NCI-H526 treated with DMSO at 0.1 percent for 48 hours (cell line): ENCODE measurements at regions not wholly inside any gene's neighbourhood (a gene's known extent, or its start where the extent isn't known, plus 50 kb on each side); places are given as distances from the start of the nearest gene placed in this dataset.

Source experiments
- DNase-seq: peaks from one replicate; lab custom pipeline; 2025; lab: John Stamatoyannopoulos, UW

DNA sequence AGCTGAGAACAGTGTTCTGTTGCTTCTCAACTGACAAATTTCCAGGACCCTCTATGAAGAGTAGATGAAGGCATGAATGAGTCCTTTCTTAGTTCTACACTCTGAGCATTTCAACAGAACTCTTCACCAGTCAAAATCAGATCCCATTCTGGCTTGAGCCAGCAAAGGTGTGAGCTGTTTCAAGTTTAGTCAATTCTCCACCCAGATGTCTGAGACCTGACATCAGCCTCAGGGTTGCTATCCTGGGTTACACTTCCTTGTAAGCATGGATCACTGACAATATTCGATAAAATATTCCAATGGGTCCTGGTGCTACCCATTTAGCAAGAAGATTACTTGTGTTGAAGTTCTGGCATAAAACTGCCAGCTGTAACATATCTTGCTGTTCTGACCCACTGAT lies 97.6 kb upstream of the PPP2R3A start:
- no peak for DNase-seq

DNA sequence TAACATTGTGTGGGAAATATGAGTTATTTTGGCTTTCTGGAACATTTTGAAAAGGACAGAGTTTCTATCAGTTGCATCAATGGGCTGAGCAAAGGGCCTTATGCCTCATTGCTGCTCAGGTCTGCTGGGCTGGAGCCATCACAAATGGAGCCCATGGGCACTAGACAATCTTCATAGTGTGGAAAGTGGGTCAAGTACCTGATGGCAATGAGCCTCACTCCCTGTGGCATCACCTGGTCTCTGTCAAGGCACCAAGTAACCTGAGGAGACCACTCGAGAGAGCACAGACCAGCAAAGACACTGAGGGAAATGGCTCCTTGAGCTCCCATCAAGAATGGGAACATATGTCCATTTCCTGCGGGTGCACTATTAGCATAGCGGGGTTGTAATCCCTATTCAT lies 96.7 kb upstream of the PPP2R3A start:
- DNase-seq = no peak

DNA sequence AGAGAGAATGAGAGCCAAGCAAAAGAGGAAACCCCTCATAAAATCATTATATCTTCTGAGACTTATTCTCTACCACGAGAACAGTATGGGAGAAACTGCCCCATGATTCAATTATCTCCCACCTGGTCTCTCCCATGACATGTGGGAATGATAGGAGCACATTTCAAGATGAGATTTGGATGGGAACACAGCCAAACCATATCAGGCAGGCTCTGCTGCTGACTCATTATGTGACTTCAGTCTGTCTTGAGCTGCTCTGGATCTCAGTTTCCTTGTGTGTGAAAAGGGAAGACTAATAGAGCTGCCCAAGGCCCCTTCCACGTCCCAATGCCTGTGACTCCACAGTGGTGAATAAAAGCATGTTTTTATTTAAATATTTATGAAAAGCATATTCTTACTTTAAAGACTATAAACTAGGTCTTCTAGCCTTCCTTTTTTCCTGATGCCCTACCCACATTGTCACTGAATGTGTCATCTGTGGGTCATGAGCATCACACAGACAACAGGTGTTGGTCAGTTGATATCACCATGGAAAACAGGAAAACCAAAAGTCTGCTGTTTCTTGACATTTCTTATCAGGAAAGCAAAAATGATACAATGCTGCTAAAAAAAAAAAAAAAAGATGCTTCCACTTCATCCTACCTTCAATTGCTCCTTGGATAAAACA lies 96.0 kb upstream of the PPP2R3A start:
- DNase-seq = no peak

DNA sequence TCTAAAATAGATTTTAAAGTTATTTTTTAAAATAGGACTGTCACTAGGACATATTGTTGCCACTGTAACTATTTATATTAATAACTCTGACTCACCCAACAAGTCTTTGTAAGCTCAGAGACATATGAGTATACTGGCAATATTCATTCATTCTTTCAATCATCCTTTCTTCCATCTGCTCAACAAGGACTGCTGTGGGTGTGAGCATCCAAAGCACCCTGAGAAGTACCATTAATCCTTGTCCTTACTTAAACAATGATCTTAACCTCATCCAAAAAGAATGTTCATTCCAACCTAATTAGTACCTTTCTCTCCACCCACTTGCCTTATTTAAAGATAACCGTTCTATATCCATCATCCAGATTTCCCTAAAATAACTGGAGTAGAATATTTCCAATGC lies 94.2 kb upstream of the PPP2R3A start:
- DNase-seq = no peak

DNA sequence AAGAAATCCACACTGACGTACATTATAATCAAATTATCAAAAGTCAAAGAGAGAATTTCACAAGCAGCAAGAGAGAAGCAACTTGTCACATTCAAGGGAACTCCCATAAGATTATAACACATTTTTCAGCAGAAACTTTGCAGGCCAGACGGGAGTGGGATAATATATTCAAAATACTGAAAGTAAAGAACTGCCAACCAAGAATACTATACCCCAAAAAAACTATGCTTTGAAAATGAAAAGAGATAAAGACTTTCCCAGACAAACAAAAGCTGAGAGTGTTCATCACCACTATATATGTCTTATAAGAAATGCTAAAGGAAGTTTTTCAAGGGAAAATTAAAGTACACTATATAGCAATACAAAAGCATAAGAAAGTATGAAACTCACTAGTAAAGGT lies 91.5 kb upstream of the PPP2R3A start:
- no peak for DNase-seq

DNA sequence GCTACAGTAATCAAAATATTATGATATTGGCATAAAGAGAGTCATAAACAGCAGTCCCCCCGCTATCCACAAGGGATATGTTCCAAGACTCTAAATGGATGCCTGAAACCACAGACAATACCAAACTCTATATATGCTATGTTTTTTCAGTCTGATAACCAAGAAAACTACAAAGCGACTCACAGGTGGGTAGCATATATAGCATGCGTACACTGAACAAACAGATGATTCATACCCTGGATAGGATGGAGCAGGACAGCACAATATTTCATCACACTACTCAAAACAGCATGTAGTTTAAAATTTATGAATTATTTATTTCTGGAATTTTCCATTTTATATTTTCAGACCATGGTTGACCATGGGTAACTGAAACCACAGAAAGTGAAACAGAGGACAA lies 87.0 kb upstream of the PPP2R3A start:
- no peak for DNase-seq

DNA sequence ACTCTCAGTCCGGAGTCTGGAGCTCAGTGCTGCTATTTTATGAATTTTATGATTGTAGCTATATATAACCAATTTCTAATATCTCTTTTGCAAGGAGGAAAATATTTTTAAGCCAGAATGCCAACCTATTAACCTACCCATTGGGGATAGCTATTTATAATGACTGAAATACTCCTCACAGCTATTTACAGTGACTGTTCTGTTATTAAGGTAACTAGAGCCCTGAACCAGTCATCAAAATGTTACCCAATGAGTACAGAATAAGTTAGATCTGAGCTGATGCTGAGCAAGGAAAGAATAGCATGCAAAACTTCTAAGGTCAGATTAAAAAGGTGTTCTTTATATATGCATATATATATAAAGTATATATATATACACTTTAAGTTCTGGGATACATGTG lies 79.6 kb upstream of the PPP2R3A start:
- DNase-seq = no peak

DNA sequence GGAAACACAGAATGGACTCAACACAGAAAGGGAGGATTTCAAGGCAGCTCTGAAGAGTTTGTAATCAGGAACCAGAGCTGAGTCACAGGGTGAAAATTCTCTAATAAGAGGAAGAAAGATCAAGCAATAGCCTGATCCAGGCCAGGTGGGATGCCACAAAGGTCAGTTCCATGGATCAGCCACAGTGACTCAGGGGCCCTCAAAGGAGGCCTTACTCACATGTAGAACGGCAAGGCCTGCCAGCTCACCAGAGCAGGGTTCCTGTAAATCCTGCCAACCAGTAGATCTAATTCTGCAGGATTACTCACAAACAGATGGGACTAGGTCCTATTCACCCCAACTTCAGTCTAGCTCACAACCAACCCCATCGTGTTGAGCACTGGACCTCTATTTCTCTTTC lies 78.3 kb upstream of the PPP2R3A start:
- DNase-seq = no peak

DNA sequence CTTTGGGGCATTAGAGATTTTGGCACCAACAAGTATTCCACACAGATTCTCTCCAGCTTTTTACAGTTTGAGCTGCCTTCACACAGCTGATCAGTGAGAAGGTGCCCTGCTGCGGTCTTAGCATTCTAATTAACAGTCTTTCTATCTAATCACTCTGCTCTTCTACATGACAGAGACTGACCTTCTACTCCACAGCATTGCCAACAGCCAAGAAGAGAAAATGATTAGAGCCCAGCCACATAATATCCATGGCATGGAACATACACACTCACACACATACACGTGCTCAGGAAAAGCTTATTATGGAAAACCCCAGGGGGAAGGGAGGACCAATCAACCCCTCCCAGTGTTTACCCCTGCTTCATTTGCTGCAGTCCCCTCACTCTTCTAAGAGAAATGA lies 76.1 kb upstream of the PPP2R3A start:
- no peak for DNase-seq

DNA sequence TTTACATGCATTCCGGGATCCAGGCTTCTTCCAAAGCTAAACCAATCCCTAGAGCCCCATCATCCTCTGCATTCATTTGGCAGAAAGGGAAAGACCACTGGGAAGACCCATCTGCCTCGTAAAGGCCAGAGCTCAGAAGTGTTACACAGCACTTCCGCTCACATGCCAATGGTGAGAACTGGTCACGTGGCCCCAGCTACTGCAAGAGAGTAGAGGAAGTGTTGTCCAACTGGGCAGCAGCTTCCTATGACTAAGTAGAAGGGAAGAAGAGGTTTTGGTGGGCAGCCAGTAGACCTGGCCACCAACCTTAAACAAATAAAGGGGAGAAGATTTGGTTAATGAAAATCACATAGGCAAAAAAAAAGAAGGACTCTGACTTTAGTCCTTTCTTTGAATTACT lies 74.4 kb upstream of the PPP2R3A start:
- DNase-seq = no peak

DNA sequence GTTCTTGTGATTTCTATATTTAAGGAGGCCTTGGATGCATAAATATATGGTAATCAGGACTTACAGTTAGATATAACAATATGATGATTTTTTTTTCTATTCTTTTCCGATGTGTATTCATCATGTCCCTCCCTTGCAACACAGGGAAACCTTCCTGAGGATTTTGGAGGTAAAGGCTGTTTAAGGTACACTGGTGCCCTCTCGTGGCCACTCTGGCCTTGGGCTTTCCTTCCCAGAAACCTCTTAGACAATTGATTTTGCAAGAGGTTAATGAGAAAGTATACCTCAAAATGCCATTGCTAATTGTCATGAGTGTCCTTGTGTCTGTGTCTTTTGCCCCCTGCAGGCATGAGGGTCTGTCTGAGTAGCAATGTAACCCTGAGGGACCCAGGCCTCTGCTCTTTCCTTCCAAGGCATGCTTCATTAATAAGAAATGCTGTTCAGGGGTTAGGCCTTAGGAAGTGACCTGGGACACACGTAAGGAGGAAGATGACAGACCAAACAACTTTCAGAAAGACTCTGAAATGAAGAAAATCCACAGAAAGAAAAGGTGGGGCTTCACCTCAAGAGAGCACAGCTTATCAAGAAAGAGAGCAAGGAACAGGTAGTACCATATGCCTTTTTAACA lies 70.3 kb upstream of the PPP2R3A start:
- peak; percentile 44 for DNase-seq

DNA sequence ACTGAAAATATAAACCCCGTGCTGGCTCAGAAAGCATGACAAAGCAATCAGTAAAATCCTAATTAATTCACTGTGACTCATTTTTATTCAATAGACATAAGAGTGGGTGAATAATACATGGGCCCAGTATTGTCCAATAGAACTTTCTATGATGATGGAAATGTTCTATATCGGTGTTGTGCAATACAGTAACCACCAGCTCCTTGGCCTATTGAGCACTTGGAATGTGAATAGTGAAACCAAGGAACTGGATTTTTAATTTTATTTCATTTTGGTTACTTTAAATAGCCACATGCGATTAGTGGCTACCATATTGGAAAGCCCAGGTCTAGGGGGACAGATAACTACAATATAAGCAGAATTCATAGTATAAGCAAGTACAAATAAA lies 69.8 kb upstream of the PPP2R3A start:
- no peak for DNase-seq

DNA sequence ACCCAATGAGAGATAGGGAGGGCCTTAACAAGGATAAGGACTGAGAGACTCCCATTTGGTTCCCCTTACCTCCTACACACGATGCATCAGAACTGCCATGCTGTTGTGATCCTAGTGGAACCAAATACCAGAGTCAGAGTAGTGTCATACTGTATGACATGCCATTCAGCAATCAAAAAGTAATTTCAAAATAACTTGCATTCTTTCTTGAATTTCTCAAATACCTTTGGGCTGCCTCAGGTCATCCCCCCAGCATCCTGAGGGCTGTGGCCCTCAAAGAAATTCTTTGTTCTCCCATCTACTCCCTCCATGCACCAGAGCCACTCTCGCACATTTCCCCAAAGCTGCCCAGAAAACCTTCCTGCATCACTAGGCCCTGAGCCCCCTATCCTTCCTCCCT lies 68.9 kb upstream of the PPP2R3A start:
- DNase-seq = no peak

DNA sequence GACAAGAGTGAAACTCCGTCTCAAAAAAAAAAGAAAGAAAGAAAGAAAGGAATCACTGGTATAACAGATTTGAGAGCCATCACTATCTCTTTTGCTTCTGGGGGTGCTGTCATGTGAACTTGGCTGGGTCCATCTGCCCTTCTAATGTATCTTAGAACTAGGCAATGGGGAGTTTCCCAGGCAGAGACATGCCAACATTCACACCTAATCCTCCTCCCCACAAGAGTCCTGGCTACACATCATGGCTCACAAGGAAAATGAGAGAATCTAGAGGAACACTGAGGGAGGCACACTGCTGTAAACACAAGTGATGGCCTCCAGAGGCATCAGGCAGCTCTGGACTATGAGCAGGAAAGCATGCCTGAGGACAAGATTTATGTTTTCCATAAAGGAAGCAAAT lies 67.8 kb upstream of the PPP2R3A start:
- DNase-seq = no peak

DNA sequence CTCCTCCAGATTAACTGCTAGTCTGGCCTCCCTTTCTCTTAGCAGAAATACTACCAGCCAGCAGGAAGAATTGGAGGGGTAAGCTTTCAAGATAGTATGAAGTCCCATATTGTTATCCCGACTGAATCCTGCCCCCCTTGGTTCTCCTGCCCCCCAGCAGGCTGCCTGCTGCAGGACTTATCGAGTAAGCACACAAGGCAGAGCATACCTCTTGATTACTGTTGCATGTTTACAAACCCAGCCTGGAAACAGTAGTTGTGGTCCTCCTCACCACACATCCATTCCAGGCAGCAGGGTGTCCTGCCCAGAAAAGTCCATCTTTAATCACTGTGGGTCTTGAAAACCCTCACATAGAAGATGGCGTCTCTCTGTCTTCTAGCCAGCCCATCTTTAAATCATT lies 66.8 kb upstream of the PPP2R3A start:
- no peak for DNase-seq

DNA sequence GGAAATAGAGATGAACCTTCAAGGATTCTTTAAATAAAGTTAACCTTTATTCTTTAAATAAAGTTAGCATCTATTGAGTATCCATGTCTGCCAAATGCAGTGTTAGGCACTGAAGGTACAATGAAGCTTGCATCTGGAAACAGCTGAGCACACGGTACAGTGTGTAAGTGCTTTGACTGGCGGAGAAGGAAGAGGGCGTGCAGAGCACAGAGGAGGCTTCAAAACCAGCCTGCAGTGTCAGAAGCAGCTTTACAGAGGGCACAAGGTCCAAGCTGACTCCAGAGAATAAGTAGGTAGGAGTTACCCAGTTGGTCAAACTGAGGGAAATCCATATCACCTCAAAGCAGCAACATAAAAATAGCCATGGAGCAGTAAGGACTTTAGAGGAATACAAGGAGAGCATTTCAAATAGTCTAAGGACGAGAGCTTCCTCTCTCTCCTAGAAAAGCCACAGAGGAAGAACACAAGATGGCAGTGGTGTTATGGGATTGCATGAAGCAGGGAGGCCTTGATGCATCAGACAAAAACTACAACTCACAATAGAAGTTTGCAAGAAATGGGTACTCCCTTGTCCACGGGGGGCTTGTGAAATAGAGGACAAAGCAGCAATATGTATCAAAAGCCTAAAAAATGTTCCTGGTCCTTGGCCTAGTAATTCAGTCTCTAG lies 60.3 kb upstream of the PPP2R3A start:
- DNase-seq = peak; percentile 19

DNA sequence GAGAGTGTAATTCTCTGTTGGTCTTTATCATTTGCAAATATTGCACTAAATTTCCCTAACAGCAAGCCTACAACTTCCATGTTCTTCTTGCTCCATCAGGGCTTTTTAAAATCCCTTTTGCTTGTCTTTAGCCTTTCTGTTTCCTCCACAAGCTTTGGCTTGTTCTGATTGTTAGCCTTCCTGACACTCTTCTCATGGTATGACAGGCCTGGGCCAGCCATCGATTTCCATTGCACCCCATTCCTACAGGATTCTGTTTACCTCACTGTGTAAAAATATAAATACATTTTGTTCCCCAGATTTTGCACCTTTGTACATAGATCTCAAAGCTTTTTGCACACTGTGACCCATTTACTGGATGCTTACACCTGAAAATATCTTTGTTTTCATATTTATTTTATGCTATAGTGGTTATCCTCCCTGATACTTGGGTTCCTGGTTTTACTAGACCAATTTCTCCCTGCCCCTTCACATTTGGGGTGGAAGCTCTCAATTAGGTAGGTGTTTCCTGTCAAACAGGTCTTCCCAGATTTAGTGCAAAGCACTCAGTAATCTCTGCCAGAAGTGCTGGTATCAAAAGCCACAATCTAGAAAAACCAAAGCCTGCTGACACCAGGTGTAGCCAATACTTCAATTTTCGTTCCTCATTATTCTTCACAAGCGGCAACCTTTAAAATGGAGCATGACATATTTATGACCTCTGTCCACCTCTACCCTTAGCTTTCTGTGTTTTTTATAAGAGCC lies 57.9 kb upstream of the PPP2R3A start:
- no peak for DNase-seq

DNA sequence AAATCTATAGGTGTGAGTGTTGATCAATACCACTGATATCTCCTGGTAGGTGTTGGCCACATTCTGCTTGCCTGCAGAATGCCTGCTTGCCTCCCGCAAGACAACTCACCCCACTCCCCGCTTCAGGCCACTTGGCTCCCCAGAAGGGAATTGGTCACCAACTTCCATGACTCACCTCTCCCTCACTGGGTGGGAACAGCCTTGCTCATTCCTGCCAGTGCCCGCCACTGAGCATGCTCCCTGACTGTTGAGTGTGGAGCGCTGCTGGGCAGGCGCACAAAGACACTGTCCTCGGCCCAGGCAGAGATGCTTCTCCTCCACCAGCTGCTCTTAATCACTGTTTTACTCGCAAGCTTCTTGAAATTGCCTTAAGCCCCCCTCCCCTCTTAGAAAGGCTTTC lies 57.3 kb upstream of the PPP2R3A start:
- no peak for DNase-seq

DNA sequence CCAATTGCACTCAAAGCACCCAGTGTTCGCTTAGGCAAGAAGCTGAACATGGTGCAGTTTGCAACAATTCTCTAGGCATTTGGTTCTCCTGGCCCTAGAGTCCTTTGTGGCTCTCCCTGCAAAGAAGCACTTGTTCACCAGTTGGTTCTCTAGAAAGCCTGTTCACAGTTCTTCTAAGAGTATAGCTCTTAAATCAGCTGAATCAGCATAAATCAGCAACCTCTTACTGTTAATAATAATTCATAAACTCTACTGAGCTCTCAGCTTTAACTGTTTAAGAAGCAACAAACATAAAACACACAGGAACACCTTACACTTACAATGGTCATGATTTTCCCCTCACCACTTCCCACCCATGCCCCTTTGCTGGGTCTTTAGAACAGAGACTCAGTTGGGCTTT lies 56.8 kb upstream of the PPP2R3A start:
- no peak for DNase-seq

DNA sequence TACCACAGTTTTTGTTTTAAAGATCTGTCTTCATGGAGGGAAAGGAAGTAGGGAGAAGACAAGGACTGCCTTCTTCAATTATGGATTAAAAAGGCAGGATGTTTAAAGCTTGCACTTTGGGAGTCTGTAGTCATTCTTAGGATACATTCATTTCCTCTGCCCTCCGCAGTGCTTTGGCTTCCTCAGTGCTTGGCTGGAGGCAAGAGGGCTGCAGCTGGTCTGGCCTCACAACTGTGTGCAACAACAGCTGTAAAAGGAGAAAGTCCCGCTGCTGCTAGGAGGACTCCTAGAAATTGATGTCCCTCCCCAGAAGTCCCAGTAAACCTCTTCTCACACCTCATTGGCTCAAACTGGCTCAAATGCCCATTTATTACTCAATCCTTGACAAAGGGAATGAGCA lies 54.4 kb upstream of the PPP2R3A start:
- no peak for DNase-seq

DNA sequence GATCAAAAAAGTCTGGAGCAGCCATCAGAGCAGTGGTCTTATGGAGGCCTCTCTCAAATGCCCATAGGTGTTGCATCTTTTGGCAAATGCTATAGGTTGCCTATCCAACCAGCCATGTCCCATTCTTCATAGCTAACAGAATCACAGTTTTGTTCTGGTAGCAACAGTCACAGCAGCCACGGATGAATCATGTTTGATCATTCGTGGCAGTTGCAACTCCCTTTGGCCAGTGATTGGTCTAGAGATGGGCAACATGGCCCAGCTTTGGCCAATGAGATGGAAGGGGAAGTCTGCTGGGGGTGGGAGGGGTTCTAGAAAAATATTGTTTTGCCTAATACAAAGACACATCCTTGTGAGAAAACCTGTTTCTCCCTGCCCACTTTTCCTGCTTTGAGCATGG lies 50.3 kb upstream of the PPP2R3A start:
- no peak for DNase-seq
